GM12864 (cell line): ENCODE measurements at regions not wholly inside any gene's neighbourhood (a gene's known extent, or its start where the extent isn't known, plus 50 kb on each side); places are given as distances from the start of the nearest gene placed in this dataset.
"Not testable (repeated sequence)": the region's sequence is repeated elsewhere in the genome, so short reads cannot be mapped to it uniquely, and the experiment has no call there.

Experiments used
- DNase-seq: peaks from one replicate; pipeline ENCODE4 v3.0.0-alpha.2; 2011; ENCODE audit warnings: low read depth
- H3K4me3 ChIP-seq: 2 replicates; pipeline ENCODE4 v1.5.1; 2011; ENCODE audit warnings: mild to moderate bottlenecking, low read depth, low read length, control low read depth
- TF ChIP-seq, protein P1 (sequence below): IDR thresholded peaks from 2 replicates; pipeline ENCODE4 v1.5.1; 2011; ENCODE audit warnings: low read depth, mild to moderate bottlenecking, moderate library complexity, low read length, control low read depth, inconsistent platforms; ENCODE audit errors: missing control alignments

DNA sequence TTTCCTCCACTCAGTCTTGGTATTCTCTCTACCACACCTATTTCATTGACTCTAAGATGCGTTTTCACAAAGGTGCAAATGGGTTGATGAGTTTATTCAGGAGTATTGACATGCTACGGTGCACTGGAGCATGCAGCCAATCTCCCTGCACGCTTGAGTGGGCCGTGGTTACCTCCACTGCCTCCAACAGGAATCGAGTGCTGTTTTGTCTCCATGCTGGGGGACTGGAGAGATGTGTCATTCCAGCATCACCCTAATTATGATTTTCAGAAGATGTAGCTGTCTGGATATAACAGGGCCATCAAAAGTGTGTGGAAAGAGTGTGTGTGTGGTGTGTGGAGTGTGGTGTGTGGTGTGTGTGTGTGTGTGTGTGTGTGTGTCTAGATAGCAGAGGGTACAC is 351.6 kb upstream of the ZFHX3 start:
- TF ChIP-seq, protein P1, sequence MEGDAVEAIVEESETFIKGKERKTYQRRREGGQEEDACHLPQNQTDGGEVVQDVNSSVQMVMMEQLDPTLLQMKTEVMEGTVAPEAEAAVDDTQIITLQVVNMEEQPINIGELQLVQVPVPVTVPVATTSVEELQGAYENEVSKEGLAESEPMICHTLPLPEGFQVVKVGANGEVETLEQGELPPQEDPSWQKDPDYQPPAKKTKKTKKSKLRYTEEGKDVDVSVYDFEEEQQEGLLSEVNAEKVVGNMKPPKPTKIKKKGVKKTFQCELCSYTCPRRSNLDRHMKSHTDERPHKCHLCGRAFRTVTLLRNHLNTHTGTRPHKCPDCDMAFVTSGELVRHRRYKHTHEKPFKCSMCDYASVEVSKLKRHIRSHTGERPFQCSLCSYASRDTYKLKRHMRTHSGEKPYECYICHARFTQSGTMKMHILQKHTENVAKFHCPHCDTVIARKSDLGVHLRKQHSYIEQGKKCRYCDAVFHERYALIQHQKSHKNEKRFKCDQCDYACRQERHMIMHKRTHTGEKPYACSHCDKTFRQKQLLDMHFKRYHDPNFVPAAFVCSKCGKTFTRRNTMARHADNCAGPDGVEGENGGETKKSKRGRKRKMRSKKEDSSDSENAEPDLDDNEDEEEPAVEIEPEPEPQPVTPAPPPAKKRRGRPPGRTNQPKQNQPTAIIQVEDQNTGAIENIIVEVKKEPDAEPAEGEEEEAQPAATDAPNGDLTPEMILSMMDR: no peak
- H3K4me3 ChIP-seq: no peak overlapping the region

DNA sequence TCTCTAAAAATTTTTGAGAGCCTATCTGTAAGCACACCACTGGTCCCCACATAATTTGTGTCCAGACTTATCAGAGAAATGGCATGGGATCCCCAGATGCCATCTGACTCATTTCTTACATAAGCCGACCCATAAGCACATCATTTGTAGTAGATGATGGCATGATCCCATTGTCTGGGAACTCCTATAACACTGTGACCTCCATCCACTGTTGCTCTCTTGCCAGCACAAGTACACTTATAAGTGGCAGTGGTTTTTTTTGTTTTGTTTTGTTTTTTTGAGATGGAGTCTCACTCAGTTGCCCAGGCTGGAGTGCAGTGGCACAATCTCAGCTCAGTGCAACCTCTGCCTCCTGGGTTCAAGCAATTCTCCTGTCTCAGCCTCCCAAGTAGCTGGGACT is 350.7 kb upstream of the ZFHX3 start:
- not testable (repeated sequence) for DNase-seq, H3K4me3 ChIP-seq

More for the DNA sequence above, 351.6 kb upstream of the ZFHX3 start:
- DNase-seq: no peak

DNA sequence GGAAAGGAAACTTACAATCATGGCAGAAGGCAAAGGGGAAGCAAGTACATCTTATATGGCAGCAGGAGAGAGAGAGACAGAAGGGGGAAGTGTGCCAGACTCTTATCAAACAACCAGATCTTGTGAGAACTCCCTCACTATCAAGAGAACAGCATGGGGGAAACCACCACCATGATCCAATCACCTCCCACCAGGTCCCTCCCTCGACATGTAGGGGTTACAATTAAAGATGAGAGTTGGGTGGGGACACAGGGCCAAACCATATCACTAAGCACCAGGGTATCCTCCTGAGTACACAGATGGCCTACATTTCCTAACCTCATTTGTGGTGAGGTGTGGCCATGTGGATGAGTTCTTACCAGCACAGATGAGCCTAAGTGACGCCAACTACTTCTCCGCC is 348.6 kb upstream of the ZFHX3 start:
- no peak overlapping the region for H3K4me3 ChIP-seq
- DNase-seq: no peak
- TF ChIP-seq, protein P1: no peak

DNA sequence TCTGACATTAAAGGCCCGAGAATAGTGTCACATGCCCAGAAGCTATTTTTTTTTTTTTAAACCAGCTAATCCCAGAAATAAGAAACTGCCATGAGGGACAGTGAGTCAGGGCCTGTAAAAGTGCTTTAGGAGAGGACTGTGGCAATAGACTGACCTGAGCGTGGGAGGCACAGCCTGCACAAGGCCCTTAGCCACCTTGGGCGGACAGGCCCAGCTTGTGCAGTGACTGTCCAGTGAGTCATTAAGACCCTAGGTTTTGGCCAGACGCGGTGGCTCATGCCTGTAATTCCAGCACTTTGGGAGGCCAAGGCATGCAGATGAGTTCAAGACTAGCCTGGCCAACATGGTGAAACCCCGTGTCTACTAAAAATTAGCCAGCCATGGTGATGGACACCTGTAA is 343.0 kb upstream of the ZFHX3 start:
- TF ChIP-seq, protein P1: no peak
- H3K4me3 ChIP-seq: no peak overlapping the region
- DNase-seq: no peak

DNA sequence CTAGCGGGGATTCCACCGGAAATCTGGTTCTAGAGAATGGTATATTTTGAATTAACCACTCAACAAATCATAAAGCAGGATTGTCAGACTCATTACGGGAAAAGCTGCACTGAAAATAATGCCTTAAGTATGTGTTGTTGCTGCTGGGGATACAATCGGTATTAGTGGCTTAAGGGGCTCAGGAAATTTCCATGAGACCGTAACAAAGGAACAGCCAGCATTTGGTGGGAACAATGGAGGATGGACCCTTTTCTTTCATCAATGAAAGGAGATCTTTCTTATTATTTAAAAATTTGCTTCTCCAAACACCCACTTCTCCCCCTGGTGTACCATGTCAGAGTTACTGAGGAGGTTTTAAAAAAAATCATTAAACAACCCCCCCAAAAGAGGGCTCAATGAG is 342.6 kb upstream of the ZFHX3 start:
- TF ChIP-seq, protein P1: no peak
- no peak overlapping the region for H3K4me3 ChIP-seq
- DNase-seq: no peak

DNA sequence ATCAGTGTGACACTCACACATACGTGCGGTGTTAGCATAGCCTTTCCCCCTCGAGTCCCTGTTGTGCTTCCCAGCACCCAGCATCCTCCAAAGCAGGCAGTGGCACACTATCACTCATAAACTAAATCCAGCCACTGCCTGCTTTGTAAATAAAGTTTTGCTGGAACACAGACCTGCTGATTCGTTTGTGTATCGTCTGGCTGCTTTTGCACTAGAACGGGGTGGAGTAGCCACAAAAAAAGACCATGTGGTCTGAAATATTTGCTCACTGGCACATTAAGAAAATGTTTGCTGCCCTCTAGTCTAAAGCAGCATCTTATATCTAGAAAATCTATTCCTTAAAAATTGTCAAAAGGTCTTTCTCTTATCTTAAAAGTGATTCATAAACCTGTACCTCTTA is 341.2 kb upstream of the ZFHX3 start:
- no peak overlapping the region for H3K4me3 ChIP-seq
- DNase-seq: no peak
- TF ChIP-seq, protein P1: no peak

DNA sequence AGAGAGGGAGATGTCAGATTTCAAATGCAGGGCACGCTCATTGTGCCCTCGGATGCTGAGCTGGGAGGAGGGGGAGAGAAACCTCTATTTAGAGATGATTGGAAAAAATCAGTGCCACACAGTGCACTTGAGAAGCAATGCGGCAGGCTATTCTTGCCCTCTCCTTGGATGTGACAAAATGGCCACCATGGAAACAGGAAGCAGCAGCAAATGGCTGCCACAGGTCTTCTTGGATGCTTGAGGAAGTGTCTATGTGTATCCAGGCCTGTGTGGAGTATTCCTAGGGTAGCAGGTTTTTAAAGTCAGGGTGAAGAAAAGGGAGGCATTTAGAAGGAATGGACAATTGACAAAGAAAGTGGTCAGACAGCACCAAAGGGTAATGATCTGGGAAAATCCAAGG is 340.1 kb upstream of the ZFHX3 start:
- H3K4me3 ChIP-seq: no peak overlapping the region
- TF ChIP-seq, protein P1: no peak
- DNase-seq: no peak

DNA sequence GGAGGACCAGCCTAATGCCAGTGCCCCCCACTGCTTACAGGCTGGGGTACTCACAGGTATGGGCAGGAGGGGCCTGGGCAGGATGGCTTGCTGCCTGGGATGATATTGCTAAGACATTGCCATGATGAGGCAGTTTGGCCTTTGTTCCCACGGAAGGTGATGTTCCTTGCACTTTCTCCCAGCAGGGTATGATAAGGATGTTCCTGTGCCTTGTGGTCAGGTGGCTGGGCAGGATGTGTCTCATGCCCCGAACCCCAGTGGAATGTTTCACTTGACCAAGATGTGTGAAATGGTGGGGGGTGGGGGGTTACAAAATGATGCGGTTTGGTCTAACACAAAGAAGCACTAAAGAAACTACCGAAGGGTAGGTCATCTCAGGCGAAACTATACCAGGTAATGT is 337.8 kb upstream of the ZFHX3 start:
- DNase-seq: no peak
- no peak overlapping the region for H3K4me3 ChIP-seq
- TF ChIP-seq, protein P1: no peak
